ENCODE measurements at regions not wholly inside any gene's neighbourhood (a gene's known extent, or its start where the extent isn't known, plus 50 kb on each side); places are given as distances from the start of the nearest gene placed in this dataset.

DNA sequence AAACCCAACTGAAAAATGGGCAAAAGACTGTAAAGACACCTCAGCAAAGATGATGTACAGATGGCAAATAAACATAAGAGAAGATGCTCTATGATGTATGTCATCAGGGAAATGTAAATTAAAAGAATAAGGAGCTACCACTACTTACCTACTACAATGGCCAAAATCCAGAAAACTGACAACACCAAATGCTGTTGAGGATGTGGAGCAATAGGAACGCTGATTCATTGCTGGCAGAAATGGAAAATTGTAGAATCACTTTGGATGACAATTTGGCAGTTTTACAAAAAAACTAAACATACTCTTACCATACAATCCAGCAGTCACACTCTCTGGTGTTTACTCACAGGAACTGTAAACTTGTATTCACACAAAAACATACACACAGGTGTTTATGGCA is 222.3 kb upstream of the LDB2 start:
- TF ChIP-seq EZH2 (IDR thresholded peaks at IDR 0.05) = no peak
- no peak for TF ChIP-seq POLR2AphosphoS5 (IDR thresholded peaks at IDR 0.05; ENCODE audit: borderline replicate concordance, low read depth, low read length)
- TF ChIP-seq FOXP2 (optimal IDR thresholded peaks at IDR 0.05; ENCODE audit: control extremely low read depth, extremely low read length, insufficient read depth) = no peak

Measured in SK-N-MC (cell line).